Neutrophil (primary cell): ENCODE measurements at regions not wholly inside any gene's neighbourhood (a gene's known extent, or its start where the extent isn't known, plus 50 kb on each side); places are given as distances from the start of the nearest gene placed in this dataset.

Experiments
- H3K27ac ChIP-seq: fragments of 200-600 bp; sonication (generic); 2 replicates; pipeline ENCODE4 v1.5.1; 2016; ENCODE audit warnings: mild to moderate bottlenecking, moderate library complexity
- H3K27me3 ChIP-seq: fragments of 200-600 bp; sonication (generic); 2 replicates; pipeline ENCODE4 v1.6.0; 2016; ENCODE audit warnings: mild to moderate bottlenecking
- H3K36me3 ChIP-seq: fragments of 200-600 bp; sonication (generic); 2 replicates; pipeline ENCODE4 v1.5.1; 2017
- H3K4me1 ChIP-seq, 2 experiments: fragments of 200-600 bp in 1 of 2; sonication (generic) in 1 of 2; 1 replicate in 1 of 2; 2 replicates in 1 of 2; pipeline versions ENCODE4 v1.5.1 to v1.6.1; 2013 to 2016; ENCODE audit warnings: low read depth in 1 of 2, low read length in 1 of 2, mild to moderate bottlenecking in 1 of 2, moderate library complexity in 1 of 2; ENCODE audit not compliant: control insufficient read depth in 1 of 2, insufficient read depth in 1 of 2
- H3K4me3 ChIP-seq, 2 experiments: fragments of 200-600 bp in 1 of 2; sonication (generic) in 1 of 2; 1 replicate in 1 of 2; 2 replicates in 1 of 2; pipeline ENCODE4 v1.5.1; 2013 to 2016; ENCODE audit warnings: low read depth in 1 of 2, low read length in 1 of 2, mild to moderate bottlenecking in 1 of 2, moderate library complexity in 1 of 2
- H3K9me3 ChIP-seq: fragments of 200-600 bp; sonication (generic); 2 replicates; pipeline ENCODE4 v1.5.1; 2016
- TF ChIP-seq, protein P1 (sequence below): fragments of 200-600 bp; sonication (generic); IDR thresholded peaks from 2 replicates; pipeline ENCODE4 v1.5.1; 2016; ENCODE audit warnings: antibody characterized with exemption

DNA sequence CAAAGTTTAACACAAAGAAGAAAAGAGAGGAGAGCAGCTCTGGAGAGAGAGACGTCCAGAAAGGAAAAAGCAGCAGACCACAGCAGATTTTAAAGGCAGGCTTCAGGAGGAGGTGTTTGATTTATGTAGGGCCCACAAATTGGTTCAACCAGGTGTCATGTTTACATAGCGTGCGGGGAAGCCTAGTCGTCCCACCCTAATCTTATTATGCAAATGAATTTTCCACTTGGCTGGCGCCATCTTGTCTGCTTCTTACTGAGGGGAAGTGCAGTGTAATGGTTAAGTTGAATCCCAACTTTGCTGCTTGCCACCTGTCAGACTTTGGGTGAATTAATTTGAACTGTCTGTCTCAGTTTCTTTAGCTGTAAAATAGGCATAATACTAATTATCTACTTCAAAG, 282.4 kb upstream of the CYRIA start:
- H3K4me1 ChIP-seq: no peaks in the 10 kb centered on the region
- no peak overlapping the region for H3K27ac ChIP-seq
- no peaks in the 10 kb centered on the region for H3K9me3 ChIP-seq
- TF ChIP-seq, protein P1, sequence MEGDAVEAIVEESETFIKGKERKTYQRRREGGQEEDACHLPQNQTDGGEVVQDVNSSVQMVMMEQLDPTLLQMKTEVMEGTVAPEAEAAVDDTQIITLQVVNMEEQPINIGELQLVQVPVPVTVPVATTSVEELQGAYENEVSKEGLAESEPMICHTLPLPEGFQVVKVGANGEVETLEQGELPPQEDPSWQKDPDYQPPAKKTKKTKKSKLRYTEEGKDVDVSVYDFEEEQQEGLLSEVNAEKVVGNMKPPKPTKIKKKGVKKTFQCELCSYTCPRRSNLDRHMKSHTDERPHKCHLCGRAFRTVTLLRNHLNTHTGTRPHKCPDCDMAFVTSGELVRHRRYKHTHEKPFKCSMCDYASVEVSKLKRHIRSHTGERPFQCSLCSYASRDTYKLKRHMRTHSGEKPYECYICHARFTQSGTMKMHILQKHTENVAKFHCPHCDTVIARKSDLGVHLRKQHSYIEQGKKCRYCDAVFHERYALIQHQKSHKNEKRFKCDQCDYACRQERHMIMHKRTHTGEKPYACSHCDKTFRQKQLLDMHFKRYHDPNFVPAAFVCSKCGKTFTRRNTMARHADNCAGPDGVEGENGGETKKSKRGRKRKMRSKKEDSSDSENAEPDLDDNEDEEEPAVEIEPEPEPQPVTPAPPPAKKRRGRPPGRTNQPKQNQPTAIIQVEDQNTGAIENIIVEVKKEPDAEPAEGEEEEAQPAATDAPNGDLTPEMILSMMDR: no peak
- no peaks in the 10 kb centered on the region for H3K27me3 ChIP-seq
- no peak overlapping the region for H3K4me3 ChIP-seq
- no peaks in the 10 kb centered on the region for H3K36me3 ChIP-seq

DNA sequence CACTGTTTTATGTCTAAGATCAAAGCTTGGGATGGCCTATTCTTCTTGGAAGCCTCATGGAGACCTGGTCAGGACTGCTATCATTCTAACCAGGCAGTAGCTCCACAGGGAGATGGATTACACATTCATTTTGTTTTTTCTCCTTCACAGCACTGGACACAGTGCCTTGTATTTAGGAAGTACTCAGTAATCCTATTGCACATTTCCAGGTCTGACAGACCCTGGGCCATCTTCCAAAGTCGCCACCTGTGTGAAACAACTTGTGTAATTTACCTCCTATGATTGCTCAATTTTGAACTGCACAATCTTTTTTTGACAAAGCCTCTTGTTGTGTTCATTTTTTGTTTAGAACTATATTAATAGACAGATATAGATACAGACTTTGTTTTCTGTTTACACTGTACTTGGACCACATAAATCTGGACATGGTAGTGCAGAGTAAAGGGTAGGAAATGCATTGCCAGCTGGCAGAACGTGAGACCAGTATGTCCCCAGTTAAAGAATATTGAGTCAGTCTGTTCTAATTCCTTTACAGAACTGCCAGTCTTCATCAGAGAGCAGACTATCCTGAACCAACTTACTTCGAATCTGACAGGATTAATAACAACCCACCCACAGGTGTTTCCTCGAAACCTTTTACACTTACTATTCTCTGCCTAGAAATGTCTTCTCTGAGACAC, 277.8 kb upstream of the CYRIA start:
- Histone ChIP-seq H3K9me3 (no peaks in the 10 kb centered on the region), H3K4me1 (no peaks in the 10 kb centered on the region), H3K36me3 (no peaks in the 10 kb centered on the region), H3K4me3 (no peak overlapping the region), H3K27me3 (no peaks in the 10 kb centered on the region), H3K27ac (no peak overlapping the region)
- TF ChIP-seq, protein P1: no peak

DNA sequence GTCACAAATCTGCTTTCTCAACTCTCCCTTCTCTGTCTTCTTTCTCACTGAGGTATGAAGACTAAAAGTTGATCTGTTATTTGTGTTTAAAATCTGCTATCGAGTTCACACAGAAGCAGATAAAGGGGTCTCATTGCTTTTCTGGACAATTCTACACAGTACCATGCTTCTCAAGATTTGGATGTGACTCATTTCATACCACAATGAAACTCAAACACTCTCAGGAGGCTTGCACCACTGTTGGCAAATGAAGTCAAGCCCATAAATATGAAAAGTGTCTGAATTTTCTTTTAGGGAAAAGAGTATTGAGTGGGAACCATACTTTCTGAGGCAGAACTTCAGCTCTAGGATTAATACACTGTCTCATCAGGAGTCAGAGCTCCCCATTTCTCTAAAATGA, 274.6 kb upstream of the CYRIA start:
- H3K27me3 ChIP-seq: no peaks in the 10 kb centered on the region
- no peak overlapping the region for H3K4me3 ChIP-seq
- TF ChIP-seq, protein P1: no peak
- no peaks in the 10 kb centered on the region for H3K9me3 ChIP-seq
- H3K27ac ChIP-seq: no peak overlapping the region
- H3K4me1 ChIP-seq: no peaks in the 10 kb centered on the region
- no peaks in the 10 kb centered on the region for H3K36me3 ChIP-seq

DNA sequence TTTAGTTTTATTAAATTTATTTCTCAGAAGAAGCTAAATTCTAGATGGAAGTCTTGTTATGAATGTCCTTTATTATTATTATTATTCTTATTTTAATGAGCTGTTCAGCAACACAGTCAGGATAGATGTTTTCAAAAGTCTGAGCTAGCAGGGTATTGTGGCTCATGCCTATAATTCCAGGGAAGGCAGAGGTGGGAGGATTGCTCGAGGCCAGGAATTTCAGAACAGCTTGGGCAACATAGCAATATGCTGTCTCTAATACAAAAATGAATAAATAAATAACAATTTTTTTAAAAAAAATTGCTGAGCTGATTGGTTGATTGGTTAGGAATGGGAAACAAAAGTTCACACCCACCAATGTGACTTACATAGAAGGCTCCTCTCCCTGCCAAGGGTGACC, 274.1 kb upstream of the CYRIA start:
- Histone ChIP-seq H3K9me3 (no peaks in the 10 kb centered on the region), H3K4me1 (no peaks in the 10 kb centered on the region), H3K27ac (no peak overlapping the region), H3K36me3 (no peaks in the 10 kb centered on the region), H3K4me3 (no peak overlapping the region), H3K27me3 (no peaks in the 10 kb centered on the region)
- TF ChIP-seq, protein P1: no peak

DNA sequence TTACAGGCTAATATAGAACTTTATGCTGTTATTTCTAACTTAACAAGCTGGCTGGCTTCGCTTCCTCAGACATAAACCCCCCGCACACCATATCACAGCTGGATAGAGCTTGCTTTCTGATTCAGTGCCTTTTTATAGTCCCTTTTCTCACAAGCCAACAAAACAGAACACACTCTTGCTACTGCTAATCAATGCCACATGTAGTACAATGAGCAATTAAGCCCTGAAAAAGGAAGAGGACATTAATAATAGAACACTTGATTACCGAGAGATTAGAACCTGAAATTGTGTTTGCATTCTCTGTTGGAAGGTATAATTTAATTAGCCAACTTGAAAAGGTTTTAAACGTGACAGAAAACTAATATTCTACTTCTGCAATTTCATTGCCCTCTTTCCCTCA, 267.7 kb upstream of the CYRIA start:
- Histone ChIP-seq H3K27me3 (no peaks in the 10 kb centered on the region), H3K36me3 (no peaks in the 10 kb centered on the region), H3K4me3 (no peak overlapping the region), H3K4me1 (no peaks in the 10 kb centered on the region), H3K9me3 (no peaks in the 10 kb centered on the region), H3K27ac (no peak overlapping the region)
- TF ChIP-seq, protein P1: no peak
